Esophagus mucosa (tissue), 1 donor: ENCODE measurements at regions not wholly inside any gene's neighbourhood (a gene's known extent, or its start where the extent isn't known, plus 50 kb on each side); places are given as distances from the start of the nearest gene placed in this dataset.
"Not testable (repeated sequence)": the region's sequence is repeated elsewhere in the genome, so short reads cannot be mapped to it uniquely, and the experiment has no call there.

Experiments used
- ATAC-seq: fragments of 200-7000 bp; cut with Tn5 transposase; one replicate; pipeline ENCODE4 v1.9.1; 2020
- donor health status: DM: yes; HTN: yes; CAD: no.

DNA sequence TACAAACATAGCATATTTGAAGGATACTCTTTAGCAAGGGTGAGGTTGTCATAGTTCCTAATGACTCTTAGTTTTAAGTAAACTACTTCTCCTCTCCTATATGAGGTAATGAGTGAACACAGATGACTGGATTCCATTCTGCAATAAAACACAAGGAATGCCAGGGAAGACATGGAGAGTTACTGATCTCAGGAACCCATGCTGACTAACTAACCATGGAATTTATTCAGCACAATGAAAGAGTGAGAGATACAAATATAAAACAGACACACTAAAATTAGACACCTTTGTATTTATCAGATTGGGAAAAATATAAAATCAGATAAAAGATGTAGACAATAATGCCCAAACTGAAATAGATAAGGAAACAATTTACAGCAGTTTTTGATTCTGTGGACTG lies 1525.9 kb upstream of the SLC10A2 start:
- no peak for ATAC-seq

DNA sequence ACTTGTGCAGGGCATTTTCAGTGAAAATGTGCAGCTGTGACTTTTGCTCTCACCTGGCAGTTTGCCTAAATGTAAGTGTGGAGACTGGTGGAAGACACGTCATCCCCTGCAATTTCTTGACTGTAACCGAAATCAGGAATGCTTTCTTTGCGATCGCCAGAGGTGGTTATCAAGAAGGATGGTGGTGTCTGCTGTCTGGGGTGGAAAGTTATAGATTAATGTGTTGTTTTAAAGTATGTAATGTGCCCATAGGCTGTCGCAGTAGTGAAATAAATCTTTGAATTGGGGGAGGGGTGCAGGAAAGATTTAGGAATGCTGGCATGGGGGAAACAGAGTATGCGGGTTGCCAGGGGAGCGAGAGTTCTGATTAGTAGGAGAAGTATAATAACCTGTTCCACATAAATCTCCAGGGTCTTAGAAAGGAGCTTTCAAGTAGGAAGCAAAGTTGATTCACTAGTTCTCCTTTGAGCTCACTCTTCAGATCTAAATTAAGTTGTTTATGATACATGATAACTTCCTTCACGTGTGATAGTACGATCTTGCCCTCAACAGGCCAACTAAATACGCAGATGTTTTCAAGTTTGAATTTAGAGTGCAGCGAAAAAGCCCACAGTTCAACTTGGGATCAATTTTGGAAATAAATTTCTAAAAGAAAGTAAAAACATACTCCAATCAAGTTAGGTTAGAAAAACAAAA lies 1520.0 kb upstream of the SLC10A2 start:
- no peak for ATAC-seq

DNA sequence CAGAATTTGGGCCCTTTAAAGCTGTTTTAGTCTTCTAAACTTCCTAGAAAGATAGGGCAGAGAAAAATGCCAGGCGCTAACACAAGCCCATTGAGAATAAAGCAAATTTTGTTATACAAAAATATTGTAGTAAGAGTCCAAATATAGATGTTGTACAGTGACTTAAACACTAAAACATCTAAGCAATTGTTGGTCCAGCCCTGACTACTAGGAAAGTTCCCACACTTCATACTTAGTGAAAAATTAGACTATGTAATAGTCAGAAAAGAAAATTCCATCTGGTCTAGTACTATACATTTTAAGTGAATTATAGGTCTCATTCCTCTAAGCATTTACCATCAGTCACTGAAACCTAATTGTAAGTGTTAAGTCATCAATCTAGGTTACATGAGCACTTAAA lies 1518.3 kb upstream of the SLC10A2 start:
- no peak for ATAC-seq

DNA sequence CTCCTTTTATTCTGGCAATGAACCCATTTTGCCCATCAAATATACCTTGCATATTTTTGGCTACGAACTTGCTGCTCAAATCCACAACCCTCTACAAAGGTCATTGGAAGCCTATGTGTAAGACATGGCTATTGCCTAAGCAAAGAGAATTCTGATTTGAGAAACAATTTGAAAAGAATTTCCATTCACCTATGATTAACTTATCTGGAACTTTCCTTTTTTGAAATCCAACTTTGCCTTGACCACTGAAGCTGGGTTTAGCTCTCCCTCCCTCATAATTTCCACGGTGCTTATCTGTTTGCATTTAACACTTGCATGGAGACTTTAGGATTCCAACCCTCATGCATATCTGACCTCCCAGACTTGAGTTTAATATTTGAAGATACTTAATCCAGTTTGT lies 1514.7 kb upstream of the SLC10A2 start:
- no peak for ATAC-seq

DNA sequence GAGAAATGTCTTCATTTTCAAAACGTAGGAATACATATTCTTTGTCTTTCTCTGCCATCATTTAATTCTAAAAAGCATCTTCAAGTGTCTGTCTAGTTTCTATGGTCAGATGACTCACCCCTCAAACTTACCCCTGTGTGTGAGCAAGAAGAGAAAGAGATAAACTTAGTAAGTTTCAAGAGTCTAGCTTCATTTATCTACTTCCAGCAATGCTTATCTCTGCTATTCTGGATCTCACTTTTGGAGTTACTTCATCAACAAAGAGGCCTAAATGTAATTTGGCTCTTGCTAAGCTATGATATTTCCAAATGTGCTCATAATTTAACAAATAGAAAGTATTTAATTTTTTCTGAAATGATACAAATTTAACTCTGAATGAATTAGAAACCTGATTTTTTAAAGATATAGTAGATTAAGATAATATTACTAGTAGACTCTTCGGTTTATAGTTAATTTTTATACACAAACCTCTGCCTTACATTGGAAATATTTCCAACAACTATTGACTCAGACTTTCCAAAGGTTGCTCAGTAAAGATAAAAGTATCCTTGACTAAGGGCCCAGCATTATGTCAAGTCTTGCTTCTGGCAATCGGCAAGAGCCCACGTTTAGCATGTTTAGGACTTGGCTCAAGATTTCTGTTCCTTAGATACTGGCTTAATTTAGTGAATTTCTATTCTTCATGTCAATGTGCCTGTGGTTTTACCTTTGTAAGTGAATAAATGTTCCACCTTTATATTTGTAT lies 1511.0 kb upstream of the SLC10A2 start:
- no peak for ATAC-seq

DNA sequence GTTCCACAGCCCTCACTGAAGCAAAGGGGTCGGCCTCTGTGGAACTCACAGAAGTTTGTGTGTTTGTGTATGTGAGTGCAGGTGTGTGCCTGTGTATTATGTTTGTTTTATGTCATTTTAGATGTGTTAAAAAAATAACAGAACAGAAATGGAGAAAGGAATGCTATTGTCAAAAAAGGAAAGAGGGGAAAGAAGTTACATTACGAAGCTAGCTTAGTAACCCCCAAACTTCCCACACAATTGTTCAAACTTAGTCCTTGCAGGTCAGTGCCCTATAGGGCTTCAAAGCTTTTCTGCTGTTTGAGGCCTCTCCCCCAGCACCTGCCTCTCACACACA lies 1505.6 kb upstream of the SLC10A2 start:
- no peak for ATAC-seq

DNA sequence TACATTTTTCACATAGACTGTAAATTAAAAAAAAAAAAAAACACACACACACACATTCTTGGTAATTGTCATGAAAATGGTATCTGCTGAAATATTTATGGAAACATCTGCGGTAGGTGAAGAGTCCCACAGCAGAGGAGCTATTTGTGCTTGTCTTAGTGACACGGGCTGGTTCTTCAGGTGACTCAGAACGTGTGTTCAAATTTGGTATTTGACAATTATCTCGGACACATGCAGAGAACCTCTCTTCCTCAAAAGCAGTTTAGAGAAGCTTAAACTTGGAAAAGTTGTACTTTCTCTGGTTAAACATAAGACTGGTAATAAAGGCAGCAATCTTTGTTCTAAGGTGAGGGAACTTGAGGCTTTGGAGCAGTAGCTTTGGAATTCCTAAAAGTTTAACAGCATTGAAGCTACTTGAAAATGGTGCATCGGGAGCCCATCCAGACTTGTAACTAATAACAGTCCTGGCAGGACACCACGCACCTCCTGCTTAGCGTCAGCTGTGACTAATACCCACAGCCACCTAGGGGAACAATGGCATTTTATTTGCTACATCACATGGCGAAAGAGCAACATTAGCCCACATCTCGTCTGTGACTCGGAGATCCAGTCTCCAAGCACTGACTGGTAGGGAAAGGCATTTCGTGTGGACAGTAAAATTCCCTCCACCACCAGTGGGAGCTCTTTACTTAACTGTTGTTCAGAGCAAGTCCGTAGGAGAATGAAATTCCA lies 1505.1 kb upstream of the SLC10A2 start:
- peak; percentile 77 for ATAC-seq

DNA sequence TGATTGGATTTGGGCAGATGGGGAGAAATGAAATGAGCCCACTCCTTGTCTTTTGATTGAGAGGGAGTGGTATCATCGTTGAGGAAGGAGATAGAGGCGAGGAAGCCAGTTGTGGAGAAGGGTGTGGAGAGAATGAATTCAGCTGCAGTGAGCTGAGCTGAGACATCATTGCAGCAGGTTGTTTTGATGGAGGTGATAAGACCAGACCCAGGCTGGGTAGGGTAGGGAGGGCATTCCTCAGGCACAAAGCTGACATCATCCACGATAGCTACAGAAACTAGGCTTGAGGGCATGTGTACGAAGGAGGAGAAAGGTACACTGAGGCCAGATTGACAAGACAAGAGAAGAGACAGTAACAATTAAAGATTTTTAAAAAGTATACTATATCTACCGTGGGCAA lies 1500.9 kb upstream of the SLC10A2 start:
- ATAC-seq, result no peak

DNA sequence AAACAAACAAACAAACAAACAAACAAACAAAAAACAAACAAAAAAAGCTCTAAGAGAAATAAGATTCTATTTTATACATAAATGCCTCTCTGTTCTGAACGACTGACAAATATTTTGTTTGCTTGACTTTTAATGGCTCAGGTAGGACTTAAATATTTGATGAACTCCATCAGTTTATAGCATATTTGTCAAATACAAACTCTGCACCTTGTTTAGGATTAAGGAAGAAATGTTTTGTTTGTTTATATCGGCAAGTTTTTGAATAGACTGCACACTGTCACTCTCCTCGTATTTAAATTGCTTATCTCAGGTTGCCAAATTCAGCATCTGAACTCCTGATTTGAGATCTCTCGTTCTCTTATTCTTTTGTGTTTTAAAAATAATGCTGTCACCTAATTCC lies 1499.7 kb upstream of the SLC10A2 start:
- no peak for ATAC-seq

DNA sequence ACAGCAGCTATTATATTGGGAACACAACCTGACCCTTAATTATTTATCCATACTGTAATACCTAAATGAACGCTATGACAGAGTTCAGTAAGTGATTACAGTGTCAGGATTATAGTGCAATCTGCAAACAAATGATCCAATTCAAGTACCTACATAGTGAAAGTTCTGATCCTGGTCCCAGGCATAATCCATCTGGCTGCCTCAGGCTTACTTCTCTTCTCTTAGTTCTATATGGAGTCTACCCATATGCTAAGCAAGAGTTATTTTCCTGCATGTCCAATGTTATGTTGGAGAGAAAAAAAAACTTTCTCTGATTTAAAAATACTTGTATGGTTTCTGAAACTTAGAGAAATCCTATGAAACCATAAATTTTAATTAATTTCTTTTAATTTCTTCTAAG lies 1487.7 kb upstream of the SLC10A2 start:
- ATAC-seq, result no peak

DNA sequence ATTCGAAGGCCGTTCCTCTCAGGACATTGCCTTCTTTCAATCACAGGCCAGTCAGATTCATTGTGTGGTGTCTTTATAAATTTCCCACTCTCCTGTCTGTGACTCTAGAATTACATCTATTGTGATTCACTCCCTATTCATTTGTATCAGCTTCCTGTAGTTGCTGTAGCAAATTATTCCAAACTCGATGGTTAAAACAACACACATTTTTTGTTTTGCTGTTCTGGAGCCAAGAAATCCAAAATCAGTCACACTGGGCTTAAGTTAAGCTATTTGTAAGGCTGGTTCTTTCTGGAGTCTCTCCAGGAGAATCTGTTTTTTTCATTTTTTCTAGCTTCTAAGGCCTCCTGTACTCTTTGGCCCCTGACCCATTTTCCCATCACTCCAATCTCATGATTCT lies 1487.0 kb upstream of the SLC10A2 start:
- no peak for ATAC-seq

DNA sequence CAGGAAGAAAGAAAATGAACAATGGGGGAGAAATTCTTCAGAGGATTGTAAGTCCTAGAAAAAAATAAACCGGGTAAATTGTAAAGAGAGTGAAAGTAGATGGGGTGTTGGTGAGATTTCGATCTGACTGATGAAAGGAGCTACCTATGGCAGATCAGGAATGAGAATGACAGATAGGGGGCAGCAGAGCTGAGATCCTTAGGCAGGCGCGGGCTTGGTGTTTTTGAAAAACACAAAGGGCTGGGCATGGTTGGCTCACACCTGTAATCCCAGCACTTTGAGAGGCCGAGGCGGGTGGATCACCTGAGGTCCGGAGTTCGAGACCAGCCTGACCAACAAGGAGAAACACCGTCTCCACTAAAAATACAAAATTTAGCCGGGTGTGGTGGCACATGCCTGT lies 1468.6 kb upstream of the SLC10A2 start:
- ATAC-seq, result no peak

DNA sequence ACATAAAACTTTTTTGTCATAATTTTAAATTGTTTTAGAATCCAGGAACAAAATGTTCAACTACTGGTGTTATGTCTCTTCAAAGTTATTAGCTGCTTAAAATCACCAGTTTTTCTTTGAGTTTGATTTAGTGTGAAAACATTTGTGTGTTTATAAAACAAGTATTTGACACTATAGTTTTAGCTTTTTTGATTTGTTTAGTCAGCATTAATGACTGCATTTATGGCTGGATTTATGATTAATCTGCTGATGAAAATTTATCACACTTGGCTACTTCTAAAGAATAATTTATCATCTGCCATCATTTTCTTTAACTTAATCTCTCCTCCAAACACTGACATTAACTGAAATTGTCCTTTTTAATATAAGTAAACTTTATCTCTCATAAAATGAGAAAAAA lies 1465.9 kb upstream of the SLC10A2 start:
- no peak for ATAC-seq

DNA sequence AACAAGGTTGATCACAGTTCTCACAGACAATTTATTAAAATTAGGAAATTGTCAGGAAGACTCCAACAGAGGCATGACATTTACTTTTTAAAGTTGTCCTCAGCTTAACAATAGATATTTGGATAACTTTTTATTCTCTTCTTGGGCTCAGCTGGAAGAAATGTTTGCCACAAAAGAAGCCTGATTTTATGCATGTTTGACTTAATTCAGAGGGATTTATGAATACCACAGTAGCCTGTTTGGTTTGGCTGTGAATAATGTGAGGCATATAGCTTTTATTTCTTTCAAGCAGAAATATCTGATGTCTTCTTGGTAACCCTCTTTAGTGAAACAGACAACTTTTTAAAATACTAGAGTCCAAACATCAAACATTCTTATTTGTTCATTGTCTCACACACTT lies 1464.5 kb upstream of the SLC10A2 start:
- ATAC-seq, result no peak

DNA sequence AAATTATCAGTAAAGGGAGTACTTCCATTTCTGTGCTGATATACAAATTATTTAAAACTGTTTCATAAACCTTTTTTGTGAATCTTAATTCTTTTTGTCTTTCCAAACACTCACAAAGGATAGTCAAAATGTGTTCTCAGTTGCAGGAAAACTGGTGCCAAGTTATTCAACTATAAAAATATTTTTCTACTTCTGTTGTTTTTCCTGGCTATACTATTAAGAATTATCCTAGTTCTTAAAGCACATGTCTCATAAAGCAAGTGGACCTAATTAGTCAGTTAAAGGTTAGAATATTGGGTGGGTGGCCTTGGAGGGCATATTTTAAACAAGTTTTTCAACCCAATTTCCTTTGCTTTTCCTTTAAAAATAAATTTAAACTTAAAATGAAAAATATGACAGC lies 1460.3 kb upstream of the SLC10A2 start:
- ATAC-seq, result no peak

DNA sequence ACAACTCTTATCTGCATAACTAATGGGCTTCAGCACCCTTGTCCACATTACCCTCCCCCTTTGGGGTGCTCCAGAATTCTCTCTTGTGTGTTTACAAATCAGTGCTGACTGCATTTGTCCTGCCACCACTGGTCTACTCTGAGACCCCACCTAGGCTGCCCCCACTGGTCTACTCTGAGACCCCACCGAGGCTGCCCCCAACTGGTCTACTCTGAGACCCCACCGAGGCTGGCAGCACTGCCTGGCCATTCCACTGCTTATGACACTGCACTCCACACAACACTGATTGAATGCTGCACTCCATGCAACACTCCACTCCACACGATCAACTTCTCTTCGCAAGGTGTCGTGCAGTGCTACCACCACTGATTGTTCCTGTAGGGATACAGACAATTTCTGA lies 1459.2 kb upstream of the SLC10A2 start:
- ATAC-seq, result no peak

DNA sequence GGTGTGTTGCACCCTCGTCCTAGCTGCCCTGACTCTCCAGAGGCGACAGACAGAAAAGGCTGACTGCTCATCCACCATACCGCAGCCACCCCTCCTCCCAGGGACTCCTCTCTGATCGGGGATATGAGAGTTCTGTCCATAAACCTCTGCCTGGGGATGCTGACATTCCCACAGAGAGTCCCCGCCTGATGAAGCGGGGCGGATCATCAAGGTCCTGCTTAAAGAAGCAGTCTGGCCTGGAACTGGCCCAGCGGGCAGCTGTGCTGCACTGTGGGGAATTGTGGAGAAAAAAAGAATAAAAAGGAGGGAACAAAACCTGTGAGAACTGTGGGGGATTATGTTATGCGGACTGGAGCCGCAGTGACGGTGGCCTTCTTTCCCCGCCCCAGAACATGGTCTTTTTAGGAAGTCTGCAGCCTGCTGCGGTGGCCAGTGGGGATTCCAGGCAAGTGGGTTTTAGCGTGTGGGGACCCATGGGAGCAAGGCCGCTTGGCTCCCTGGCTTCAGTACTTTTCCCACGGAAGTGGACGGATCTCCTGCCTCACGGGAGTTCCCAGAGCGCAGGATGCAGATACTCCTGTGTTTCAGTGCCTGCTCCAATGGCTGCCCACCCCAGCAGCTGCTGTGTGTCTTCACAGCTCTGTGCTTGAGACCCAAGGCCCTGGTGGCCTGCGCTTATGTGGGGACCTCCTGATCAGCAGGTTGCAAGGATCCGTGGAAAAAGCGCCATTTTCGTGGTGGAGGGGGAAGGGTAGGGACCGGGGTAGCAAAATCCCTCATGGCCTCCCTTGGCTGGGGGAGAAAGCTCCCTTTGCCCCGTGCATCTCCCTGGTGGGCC lies 1456.2 kb upstream of the SLC10A2 start:
- ATAC-seq, result no peak

DNA sequence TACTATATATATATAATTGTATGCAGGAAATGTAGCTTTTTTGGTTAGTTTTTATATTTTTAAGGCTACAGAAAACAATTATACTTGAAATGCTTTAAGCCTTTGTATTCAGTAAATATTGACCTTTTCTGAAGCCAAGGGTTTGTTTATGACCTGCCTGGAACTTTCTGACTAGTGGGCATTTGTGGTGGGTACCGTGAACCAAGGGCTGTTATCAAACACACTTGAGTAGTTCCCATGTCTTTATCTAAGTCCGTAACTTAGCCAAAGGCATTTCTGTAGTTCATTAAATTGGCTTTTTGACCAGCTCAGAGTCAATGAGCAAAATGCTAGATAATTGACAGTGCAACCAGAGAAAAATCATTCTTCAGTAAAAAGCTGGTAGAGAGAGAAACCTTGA lies 1444.2 kb upstream of the SLC10A2 start:
- ATAC-seq, result no peak

DNA sequence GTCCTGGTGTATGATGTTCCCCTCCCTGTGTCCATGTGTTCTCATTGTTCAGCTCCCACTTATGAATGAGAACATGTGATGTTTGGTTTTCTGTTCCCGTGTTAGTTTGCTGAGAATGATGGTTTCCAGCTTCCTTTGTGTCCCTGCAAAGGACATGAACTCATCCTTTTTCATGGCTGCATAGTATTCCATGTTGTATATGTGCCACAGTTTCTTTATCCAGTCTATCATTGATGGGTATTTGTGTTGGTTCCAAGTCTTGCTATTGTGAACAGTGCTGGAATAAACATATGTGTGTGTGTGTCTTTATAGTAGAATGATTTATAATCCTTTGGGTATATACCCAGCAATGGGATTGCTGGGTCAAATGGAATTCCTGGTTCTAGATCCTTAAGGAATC lies 1427.3 kb upstream of the SLC10A2 start:
- ATAC-seq, result not testable (repeated sequence)

DNA sequence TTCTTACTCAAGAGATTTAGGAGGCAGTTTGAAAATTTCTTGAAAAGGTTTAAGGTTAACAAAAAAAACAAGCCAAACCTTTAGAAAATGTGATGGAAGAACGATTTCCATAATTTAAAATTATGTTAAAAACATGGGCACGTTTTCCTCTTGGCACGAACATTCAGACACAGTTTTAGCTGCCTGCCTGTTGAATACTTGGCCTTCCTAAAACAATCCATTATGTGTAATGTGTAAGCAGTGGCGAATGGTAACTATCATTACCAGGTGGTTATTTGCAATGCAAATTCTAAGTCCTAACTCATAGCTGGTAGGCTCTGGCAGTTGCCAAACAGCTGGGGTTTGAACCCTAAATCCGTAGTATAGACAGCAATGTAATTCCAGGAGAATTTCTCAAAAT lies 1425.7 kb upstream of the SLC10A2 start:
- no peak for ATAC-seq

DNA sequence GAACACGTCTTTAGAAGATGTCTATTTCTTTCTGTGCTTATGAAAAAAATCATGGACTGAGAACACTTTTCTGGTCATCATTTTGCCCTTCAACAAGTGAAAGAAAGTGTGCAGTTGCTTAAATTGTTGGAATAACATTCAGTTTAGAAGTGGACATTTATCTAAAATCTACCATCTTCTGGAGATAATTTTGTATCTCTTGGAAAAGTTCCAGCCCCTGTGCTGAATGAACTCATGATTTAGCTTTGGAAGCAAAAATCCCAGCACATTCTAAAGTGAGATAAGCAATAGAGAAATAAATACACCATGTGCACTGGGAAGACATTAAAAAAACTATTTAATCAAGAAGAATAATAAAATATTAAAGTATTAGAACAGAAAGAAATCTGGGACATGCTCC lies 1420.8 kb upstream of the SLC10A2 start:
- no peak for ATAC-seq

DNA sequence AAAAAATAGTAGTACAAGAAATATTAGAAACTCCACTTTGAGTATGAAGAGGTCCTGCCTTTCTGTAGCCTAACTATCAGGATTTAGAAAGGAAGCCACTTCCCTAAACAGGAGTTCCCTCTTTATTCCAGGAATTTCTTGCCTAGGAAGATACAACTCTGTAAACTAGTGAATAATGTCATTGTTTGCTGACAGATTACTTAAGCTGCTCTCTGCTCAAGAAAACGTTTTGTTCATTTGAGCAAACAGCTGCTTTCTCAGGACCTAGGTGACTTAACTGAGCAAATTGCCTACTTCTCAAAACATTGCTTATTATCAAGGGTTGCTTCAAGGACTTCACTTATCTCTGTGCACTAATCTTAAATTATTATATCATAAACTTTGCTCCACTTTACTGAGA lies 1419.4 kb upstream of the SLC10A2 start:
- no peak for ATAC-seq

DNA sequence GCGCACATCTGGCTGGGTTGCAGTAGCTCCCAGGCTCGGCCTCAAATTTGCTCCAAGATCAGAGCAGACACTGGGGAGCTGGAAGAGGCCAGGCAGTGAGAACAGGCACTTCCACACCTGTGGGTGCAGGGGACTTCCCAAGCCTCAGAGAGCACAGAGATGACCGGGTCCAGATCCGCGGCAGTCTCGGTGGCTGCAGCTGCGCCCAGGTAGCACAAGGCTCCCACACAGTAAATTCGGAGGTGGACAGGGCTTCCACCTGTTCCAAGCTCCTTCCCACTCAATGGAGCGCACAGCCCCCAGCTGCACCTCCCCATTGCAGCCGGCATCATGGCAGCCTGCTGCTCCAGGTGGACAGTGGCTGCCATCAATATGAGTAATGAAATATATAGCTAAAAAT lies 1417.4 kb upstream of the SLC10A2 start:
- no peak for ATAC-seq
